ENCODE measurements at regions not wholly inside any gene's neighbourhood (a gene's known extent, or its start where the extent isn't known, plus 50 kb on each side); places are given as distances from the start of the nearest gene placed in this dataset.

DNA sequence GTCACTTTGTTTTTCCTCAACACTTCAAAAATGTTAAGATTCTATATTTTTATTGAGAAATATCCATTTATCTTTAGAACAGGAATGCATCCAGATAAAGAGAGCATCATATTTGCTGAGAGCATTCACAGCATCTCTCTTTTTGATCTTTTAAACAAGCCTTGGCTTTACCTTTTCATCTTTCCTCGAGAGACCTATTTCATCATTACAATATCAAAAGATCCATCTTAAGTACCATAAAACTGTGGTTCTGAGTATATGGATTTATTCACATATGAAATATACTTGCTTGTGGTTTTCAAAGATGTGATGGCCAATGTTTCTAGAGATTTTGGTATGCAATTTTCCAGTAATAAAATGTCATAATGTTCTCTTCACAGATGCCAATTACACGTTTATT lies 1140.9 kb downstream of the GATA3 start:
- no peaks in the 10 kb centered on the region for H3F3A ChIP-seq (ENCODE audit: insufficient read depth, low read length)
- no peaks in the 10 kb centered on the region for H3K36me3 ChIP-seq (ENCODE audit: insufficient read depth, low read length)
- H3K79me2 ChIP-seq (ENCODE audit: insufficient read depth, low read length) = no peaks in the 10 kb centered on the region
- H3K4me1 ChIP-seq (ENCODE audit: insufficient read depth, low read length, severe bottlenecking) = no peaks in the 10 kb centered on the region
- no peak overlapping the region for H3K4me2 ChIP-seq (ENCODE audit: low read length)
- no peaks in the 10 kb centered on the region for H4K20me1 ChIP-seq (ENCODE audit: insufficient read depth, low read length)
- H3K9ac ChIP-seq (ENCODE audit: low read length) = no peak overlapping the region
- H3K27me3 ChIP-seq (ENCODE audit: insufficient read depth, low read length) = no peaks in the 10 kb centered on the region
- no peaks in the 10 kb centered on the region for H3K9me2 ChIP-seq (ENCODE audit: low read depth, low read length)
- H3K27ac ChIP-seq (ENCODE audit: low read depth, low read length, poor library complexity, severe bottlenecking) = no peak overlapping the region
- no peak overlapping the region for H2AFZ ChIP-seq (ENCODE audit: low read length)
- no peak for TF ChIP-seq EZH2 (IDR thresholded peaks at IDR 0.05; ENCODE audit: borderline replicate concordance, low read length)
- TF ChIP-seq CTCF (IDR thresholded peaks at IDR 0.05; ENCODE audit: low read length) = no peak
- H3K4me3 ChIP-seq (ENCODE audit: low read depth, low read length, poor library complexity, severe bottlenecking) = no peak overlapping the region
- H3K9me3 ChIP-seq (ENCODE audit: low read length) = no peaks in the 10 kb centered on the region

GRCh38 chr10:9198611-9199010 lies 1144.1 kb downstream of the GATA3 start:
- Histone ChIP-seq H3K27ac (ENCODE audit: low read depth, low read length, poor library complexity, severe bottlenecking) (no peak overlapping the region), H3K27me3 (ENCODE audit: insufficient read depth, low read length) (no peaks in the 10 kb centered on the region), H3K79me2 (ENCODE audit: insufficient read depth, low read length) (no peaks in the 10 kb centered on the region), H3K4me1 (ENCODE audit: insufficient read depth, low read length, severe bottlenecking) (no peaks in the 10 kb centered on the region), H3K9ac (ENCODE audit: low read length) (no peak overlapping the region), H3K4me3 (ENCODE audit: low read depth, low read length, poor library complexity, severe bottlenecking) (no peak overlapping the region), H3F3A (ENCODE audit: insufficient read depth, low read length) (no peaks in the 10 kb centered on the region), H3K9me3 (ENCODE audit: low read length) (no peaks in the 10 kb centered on the region), H4K20me1 (ENCODE audit: insufficient read depth, low read length) (no peaks in the 10 kb centered on the region), H3K9me2 (ENCODE audit: low read depth, low read length) (no peaks in the 10 kb centered on the region), H3K36me3 (ENCODE audit: insufficient read depth, low read length) (no peaks in the 10 kb centered on the region), H2AFZ (ENCODE audit: low read length) (no peak overlapping the region), H3K4me2 (ENCODE audit: low read length) (no peak overlapping the region)
- TF ChIP-seq CTCF (IDR thresholded peaks at IDR 0.05; ENCODE audit: low read length) = no peak
- TF ChIP-seq EZH2 (IDR thresholded peaks at IDR 0.05; ENCODE audit: borderline replicate concordance, low read length) = no peak

GRCh38 chr10:9205558-9205957 lies 1151.1 kb downstream of the GATA3 start:
- Histone ChIP-seq H3F3A (ENCODE audit: insufficient read depth, low read length) (no peaks in the 10 kb centered on the region), H3K4me3 (ENCODE audit: low read depth, low read length, poor library complexity, severe bottlenecking) (no peak overlapping the region), H3K4me2 (ENCODE audit: low read length) (no peak overlapping the region), H4K20me1 (ENCODE audit: insufficient read depth, low read length) (no peaks in the 10 kb centered on the region), H3K9me2 (ENCODE audit: low read depth, low read length) (no peaks in the 10 kb centered on the region), H3K79me2 (ENCODE audit: insufficient read depth, low read length) (no peaks in the 10 kb centered on the region), H3K9me3 (ENCODE audit: low read length) (no peaks in the 10 kb centered on the region), H2AFZ (ENCODE audit: low read length) (no peak overlapping the region), H3K4me1 (ENCODE audit: insufficient read depth, low read length, severe bottlenecking) (no peaks in the 10 kb centered on the region), H3K27me3 (ENCODE audit: insufficient read depth, low read length) (no peaks in the 10 kb centered on the region), H3K27ac (ENCODE audit: low read depth, low read length, poor library complexity, severe bottlenecking) (no peak overlapping the region), H3K36me3 (ENCODE audit: insufficient read depth, low read length) (no peaks in the 10 kb centered on the region), H3K9ac (ENCODE audit: low read length) (no peak overlapping the region)
- TF ChIP-seq EZH2 (IDR thresholded peaks at IDR 0.05; ENCODE audit: borderline replicate concordance, low read length) (no peak), CTCF (IDR thresholded peaks at IDR 0.05; ENCODE audit: low read length) (no peak)
